ENCODE measurements at regions not wholly inside any gene's neighbourhood (a gene's known extent, or its start where the extent isn't known, plus 50 kb on each side); places are given as distances from the start of the nearest gene placed in this dataset.

DNA sequence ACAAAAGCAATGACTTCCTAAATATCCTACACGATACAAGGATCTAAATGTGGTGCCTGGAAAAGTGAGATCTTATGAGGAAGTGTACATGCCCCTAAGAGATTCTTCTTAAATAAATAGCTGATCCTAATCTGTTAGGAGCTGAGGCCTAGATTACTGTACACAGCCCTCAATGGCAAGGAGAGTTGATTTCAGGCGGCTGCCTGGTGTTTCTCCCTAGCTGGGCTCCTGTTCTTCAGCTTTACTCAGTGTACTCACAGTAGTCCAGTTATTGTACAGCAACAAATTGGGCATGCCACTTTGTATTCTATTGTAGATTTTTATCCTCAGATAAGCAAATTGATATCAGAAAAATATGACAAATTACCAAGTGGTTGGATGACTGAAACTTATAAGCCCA lies 358.2 kb upstream of the PDGFD start:
- DNase-seq: no peak

DNA sequence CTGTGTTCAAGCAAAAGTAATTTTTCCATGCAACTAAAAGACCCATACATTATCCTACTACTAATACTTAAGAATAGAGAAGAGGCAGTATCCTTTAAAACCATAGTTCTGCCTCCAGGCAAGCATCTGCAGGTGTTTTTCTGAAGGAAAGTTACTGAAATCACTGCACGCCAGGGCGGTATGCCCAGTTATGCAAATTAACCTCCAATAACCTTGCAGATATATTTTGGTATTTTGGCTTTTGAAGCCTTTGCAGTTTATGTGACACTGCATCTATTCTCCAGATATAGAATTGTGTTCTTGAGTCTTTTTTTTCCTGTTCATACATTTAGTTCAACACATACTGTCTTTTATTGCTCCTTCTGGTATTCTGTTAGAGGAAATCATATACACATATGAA lies 346.2 kb upstream of the PDGFD start:
- no peak for DNase-seq

DNA sequence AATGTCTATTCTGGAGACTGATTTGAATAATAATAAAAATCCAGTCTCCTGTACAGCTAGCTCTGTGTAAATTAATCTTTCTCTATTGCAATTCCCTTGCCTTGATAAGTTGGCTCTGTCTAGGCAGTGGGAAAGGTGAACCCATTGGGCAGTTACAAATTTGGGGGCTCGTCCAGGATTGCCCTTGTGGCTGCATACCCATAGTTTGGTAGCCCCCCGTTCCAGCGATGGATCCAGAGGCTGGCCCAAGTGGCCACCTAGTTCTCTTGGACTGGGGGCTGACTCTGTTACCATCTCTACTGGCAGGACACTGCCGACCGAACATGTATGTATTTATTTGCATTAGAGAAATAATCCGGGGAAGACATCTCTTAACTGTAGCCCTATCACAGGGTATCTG lies 326.2 kb upstream of the PDGFD start:
- DNase-seq: no peak

DNA sequence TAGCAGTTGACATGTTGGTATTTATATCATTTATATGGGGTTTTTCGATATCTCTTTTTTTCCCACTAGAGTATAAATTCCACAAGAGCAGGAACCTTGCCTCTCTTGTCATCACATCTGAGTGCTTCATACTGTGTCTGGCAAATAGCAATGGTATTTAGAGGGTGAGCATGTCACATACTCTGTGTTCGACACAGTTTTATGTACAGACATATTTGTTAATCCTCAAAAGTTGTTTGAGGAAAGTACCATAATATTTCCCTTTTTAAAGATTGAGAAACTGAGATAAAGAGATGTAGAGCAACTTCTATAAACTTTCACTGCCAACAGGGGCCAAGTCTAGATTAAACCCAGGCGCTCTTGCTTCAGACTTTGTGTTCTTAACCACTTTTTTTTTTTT lies 324.6 kb upstream of the PDGFD start:
- DNase-seq: no peak

DNA sequence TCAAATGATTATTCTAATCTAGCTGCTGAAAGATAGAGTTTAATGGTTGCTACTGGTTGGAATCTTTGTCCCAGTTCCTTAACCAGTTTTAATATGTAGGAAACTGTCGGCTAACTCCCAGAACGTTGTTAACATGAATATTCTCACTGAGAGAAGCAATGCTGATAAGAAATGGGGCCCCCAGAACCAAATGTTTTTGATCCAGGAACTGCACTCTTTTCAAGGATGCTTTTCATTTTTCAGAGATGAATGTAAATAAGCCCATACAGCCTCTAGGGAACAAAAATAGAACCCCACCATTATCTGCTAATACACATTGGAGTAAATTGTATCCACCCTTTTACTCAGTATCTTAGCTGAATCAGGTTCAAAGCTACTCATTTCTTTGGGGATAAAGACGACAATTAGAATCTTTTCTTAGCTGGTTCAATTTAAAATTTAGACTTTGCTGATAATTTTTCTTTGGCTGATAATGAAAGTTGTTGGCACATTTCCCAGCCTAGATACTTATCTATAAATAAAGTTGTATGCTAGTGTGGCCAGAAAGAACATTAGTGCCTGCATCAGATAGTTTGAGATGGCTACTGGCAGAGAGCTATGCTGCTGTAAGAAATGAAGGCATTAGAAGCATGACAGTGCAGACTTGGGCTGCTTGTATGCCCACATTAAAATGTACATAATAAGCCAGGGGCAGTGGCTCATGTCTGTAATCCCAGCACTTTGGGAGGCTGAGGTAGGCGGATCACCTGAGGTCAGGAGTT lies 323.3 kb upstream of the PDGFD start:
- no peak for DNase-seq

DNA sequence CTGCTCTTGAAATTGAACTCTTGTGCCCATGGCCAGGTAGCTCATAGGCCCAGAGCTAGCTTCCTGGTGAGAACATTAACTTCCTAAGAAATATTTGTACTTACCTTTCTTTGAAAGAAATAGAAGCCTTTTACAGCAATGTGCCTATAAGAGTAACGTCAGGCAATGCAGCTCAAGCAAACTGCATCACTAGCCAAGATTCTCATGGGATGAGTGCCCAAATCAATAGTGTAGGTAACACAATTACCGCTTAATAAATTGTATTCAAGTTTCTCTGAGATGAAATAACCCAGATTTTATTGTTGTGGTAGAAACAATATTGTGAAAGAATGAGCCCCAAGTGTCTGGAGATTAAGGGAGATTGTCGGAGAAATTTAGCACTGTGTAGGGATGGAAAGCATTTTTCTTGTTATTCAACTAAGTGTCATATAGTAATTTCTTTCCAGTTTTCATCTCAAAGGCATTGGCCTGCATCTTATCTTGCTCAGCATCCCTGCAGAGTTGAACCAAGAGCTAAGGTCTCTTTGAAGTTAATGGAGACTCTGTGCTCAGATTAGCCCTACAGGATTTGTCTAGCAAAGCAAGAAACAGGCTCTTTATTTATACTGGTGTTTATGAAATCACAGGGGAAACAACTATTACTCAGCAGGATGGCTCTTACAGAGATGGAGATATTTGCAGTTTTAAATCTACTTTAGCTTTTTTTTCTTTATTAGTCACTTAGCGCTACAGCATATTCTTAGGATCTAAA lies 321.0 kb upstream of the PDGFD start:
- no peak for DNase-seq

DNA sequence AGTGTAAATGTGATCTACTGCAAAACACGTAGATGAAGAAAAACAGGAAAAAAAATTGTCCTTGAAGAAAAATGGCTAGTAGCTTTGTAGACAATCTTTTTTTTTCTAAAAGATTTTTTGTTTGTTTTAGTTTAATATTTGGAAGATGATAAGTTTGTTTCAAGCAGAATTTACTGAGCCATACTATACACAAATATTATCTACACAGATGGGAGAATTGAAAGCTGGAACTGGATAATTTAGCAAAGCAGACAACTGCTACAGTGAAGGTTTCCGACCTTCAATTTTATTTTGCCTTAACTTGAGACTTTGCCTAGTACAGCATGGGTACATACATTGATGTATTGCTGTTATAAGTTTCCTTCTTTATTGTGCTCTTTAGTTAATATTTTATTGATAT lies 313.0 kb upstream of the PDGFD start:
- no peak for DNase-seq

DNA sequence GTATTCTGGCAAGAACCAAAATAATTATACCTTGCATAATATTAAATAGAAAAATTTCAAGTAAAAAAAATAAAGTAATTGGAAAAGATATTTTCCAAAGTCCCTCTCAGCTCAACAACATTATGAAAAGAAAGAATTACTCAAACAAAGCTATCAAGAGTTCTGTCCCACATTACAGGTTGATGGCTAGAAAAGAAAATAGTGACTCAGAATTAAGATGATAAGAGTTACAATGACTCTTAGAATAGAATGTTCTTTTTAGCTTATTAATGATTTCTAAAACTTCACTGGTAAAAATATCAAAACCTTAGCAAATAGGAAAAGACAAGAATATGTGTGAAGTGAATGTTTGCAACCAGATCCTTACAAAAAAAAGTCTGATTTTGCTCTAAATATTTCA lies 312.5 kb upstream of the PDGFD start:
- DNase-seq: no peak

DNA sequence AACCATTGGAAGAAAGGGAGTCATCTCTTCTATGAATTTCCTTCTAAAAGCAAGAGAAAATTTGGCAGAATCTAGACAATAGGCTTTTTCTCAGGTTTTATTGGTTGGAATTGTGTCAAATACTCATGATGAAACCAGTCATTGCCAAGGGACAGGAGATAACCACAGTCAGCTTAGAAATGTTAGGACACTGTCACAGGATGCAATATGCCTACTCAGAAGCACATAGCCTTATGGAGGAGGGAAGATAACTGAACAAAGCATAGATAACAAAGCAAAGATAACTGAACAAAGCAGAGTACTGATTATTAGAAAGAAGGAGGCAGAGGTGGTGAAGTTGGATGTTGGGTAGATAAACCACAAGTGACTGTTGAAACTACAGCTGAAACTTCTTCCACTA lies 303.5 kb upstream of the PDGFD start:
- DNase-seq: no peak

DNA sequence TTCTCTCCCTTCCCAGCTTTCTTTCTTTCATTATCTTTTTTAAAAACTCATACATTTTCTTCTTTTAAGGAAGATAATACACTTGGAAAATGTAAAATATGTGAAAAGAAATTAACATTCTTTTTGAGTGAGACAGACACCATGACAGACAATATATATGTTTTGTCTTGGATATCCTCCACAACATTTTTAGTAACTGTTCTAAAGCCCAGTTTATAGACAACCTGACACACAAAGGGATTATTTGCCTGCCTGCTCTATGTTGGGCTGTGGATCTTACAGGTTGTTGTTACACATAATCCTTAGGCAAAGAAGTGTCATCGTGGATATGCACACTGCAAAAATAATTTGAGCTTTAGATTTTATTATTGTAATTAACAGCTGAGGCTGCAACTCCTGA lies 301.4 kb upstream of the PDGFD start:
- no peak for DNase-seq

DNA sequence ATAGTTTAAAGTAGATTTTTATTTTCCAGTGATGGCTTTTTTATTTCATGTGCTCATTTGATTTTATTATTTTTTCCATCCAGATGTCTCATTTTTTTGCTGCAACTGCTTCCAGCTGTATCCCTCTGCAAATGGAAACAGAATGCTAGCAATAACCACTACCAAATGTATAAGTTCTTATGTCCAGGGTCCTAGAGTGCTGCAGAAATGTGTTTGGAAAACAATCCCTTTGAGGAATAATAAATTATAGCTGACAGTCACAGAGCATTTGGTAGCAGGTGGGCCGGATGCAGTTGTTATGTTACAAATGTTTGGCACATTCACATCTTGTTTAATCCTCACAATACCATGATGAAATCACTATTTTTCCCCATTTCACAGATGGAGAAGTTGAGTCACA lies 300.7 kb upstream of the PDGFD start:
- no peak for DNase-seq

DNA sequence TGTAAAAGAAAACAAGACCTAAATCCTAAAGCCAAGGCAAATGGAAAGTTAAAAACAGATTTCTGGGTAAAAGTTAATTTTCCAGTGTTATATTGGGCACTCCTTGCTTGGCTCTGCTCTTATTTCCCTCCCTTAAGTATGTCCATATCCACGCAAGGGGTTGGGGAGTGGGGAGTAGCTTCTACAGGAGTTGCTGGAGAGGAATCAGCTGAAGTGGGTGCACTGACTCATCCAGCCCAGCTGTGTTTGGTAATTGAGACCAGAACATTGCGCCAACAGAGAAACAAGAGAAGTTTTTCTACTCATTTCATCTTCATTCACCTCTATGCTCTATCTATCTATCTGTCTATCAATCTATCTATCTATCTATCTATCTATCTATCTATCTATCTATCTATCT lies 298.4 kb upstream of the PDGFD start:
- DNase-seq: no peak

DNA sequence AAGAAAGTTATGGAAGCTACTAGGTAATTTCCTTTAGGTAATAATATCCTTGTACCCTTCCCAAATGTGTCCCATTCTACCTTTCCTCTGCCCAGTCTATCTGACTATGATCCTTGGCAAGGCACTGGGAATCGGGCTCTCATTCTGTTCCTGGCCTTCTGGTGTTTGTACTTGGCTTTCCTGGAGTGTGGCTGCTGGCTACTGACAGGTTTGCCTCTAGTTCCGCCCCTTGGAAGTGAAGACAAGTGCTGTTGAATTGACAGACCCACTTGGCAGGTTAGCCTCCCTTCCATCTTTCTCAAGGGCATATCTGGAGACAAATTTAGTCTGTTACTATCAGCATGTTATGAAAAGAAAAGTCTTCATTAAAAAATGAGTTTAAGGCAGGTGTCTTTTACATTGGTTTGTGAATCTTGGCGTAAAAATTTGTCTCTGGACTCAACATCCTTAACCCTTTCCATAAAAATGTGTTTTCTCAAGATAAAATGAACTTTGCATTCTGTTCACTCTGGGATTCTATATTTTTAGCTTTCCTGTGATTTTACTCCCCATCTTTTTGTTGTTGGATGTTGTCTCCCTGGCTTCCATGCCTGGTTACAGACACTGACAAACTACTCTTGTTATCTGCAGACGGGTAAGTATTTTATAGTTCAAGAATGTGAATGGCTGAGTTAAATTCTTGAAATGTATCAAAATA lies 287.4 kb upstream of the PDGFD start:
- peak; percentile 1 to 65 for DNase-seq

DNA sequence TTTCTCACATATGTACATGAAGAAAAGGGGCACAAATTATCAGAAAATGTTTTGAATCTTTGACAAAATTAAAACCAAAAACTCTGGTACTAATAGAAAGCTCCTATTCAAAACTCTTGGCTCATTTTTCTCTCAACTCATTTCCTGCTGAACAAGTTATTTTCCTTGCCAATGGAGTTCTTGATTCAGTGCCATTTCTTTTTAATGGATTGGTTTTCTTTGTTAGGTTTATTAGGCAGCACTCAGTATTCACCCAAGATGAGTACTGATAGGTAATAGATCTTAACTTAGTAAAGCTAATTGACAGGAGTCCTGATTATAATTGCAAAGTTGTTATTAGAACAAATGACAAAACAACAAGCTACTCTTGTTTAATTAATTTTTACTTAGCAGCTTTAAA lies 279.4 kb upstream of the PDGFD start:
- no peak for DNase-seq

DNA sequence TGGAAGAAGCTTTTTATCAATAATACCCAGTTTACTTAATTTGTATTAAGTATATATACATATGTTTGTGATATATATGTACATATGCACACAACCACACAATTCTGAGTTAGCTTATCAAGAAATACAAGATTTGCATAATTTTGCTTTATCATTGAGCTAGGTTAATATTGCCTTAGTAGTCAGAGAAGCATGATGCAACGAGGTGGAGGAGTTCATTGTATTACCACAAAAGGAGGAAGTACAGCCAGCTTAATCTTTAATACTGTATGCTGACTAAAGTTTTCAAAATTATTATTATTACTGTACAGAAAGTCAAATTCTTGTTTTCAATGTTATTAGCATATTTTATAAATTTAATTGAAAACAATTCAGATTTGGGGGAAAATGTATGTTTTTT lies 278.4 kb upstream of the PDGFD start:
- no peak for DNase-seq

DNA sequence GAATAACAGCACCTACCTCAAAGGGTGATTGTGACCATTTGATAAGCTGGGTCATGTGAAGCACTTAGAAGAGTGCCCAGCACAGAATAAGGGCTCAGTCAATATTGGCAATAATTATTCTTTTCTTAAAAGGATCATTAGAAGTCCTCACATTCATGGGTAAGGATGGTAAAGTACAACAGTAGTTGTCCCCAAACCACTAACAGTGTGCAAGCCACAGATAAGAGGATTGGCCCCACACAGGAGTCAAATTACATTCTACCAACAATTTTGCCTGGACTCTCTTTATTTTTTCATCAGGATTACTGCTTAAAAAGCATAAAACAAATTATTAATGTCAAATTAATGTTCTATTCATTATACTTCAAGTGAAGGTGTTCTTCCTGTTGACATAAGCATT lies 271.5 kb upstream of the PDGFD start:
- no peak for DNase-seq

DNA sequence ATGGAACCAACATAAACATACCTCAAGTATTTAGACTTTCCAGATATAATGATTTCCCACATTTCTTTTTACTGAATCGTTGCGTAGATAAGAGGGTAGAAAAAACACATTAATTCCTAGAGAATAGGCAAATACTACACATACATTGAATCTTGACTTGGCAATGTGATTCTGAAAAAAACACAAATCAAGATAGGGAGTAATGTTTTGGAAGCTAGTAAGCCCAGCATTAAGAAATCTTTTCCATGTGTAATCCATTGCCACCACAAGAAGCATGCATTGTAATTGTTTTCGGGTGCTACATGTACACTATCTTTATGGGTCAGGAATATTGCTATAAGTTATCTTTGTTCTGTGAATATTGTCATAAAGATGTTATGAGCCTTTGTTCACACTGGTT lies 269.8 kb upstream of the PDGFD start:
- no peak for DNase-seq

DNA sequence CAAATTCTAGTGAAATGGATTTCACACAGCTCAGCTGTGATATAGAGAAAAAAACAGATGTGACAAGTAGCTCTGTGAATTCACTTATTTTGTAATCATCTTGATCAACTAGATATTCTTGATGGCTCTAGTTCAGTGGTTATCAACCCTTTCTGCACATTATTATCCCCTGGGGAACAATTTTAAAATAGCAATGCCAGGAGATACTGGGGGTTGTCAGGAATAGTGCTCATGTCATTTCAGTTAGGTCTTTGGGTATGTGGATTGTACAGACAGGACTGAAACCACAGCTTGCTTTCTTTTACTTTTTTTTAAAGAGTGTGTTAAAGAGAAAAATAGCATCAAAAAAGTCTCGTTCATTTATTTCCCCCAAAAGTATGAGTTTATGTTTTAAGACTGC lies 269.0 kb upstream of the PDGFD start:
- no peak for DNase-seq

DNA sequence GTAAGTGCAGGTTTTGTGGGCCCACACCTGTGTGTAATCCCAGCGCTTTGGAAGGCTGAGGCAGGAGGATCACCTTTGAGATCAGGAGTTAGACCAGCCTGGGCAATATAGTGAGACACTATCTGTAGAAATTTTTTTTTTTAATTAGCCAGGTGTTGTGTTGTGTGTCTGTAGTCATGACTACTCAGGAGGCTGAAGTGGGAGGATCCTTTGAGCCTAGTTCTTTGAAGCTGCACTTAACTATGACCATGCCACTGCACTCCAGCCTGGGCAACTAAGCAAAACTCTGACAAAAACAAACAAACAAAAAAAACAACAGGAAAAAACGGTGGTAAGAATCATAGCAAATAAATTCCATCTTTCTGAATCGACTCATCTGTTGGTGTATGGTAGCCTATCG lies 268.6 kb upstream of the PDGFD start:
- no peak for DNase-seq

DNA sequence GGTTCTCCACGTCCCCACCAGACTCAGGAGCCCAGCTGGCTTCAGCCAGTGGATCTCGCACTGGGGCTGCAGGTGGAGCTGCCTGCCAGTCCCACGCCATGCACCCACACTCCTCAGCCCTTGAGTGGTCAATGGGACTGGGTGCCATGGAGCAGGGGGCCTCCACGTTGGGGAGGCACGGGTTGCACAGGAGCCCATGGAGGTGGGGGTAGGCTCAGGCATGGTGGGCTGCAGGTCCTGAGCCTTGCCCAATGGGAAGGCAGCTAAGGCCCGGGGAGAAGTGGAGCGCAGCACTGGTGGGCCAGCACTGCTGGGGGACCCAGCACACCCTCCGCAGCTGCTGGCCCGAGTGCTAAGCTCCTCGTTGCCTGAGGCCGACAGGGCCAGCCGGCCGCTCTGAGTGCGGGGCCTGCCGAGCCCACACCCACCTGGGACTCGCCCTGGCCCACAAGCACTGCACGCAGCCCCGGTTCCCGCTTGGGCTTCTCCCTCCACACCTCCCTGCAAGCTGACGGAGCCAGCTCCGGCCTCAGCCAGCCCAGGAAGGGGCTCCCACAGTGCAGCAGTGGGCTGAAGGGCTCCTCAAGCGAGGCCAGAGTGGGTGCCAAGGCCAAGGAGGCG lies 258.5 kb upstream of the PDGFD start:
- no peak for DNase-seq

DNA sequence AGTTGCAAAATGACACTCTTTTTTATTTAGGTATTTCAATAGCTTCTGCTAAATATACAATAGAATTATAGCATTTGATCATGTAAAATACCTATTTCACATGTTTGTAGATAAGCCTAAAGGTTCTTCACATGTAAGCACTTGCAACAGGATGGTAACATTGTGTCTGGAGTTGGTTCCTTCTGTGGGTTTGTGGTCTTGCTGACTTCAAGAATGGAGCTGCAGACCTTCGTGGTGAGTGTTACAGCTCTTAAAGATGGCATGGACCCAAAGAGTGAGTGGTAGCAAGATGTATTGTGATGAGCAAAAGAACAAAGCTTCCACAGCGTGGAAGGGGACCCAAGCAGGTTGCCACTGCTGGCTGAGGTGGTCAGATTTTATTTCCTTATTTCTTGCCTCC lies 246.4 kb upstream of the PDGFD start:
- no peak for DNase-seq

DNA sequence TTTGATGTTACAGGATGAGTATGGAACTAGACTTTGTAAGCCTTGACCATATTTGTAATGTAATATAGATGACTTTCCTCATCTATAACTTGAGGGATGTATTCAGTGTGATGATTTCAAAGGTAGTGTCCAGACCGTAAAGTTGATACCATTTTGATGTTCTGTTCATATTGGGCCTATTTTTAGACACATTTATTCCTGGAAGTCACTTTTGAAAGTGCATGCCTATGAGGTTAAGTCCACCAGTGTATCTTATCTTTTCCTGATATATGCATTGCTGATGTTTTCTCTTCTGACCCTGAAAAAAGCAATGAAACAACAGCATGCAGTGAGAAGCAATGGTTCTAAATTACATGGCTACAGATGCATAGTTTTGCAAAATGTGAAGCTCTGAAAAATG lies 244.7 kb upstream of the PDGFD start:
- no peak for DNase-seq

DNA sequence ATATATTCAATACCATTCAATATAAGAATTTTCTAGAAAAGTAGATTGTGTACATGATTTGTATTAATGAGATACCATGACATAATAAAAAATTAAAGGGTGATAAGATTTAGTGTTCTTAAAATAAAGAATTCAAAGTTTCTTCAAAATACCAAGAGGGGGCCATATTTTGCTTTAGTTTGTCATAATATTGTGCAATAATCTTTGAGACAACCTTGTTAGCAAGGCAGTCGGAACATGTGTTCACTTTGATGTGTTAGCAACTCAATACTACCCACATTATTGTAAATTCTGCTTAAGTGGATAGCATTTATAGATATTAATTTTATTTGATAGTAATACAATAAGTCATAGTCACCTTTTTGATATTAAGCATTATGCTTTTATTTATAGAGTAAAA lies 241.3 kb upstream of the PDGFD start:
- DNase-seq: no peak
